ENCODE measurements at regions not wholly inside any gene's neighbourhood (a gene's known extent, or its start where the extent isn't known, plus 50 kb on each side); places are given as distances from the start of the nearest gene placed in this dataset.

GRCh38 chr4:26020083-26020668, 106.2 kb downstream of the SMIM20 start:
- peak; percentile 79 for DNase-seq (ENCODE audit: low read depth)

- peak; percentile 49 for DNase-seq (ENCODE audit: low read depth)
Observed at GRCh38 chr4:26020881-26021280, 106.9 kb downstream of the SMIM20 start.

- DNase-seq (ENCODE audit: low read depth), result peak; percentile 84
Observed at GRCh38 chr4:26021417-26022345, 107.7 kb downstream of the SMIM20 start.

- DNase-seq (ENCODE audit: low read depth), result peak; percentile 89
Observed at GRCh38 chr4:26022346-26023202, 108.6 kb downstream of the SMIM20 start.

GRCh38 chr4:26023203-26023972, 109.4 kb downstream of the SMIM20 start:
- peak; percentile 29 for DNase-seq (ENCODE audit: low read depth)

- DNase-seq (ENCODE audit: low read depth), result no peak
Observed at GRCh38 chr4:26024079-26024478, 110.1 kb downstream of the SMIM20 start.

- no peak for DNase-seq (ENCODE audit: low read depth)
Observed at GRCh38 chr4:26028133-26028792, 114.2 kb downstream of the SMIM20 start.

- DNase-seq (ENCODE audit: low read depth), result peak; percentile 69
Observed at GRCh38 chr4:26028793-26029567, 115.0 kb downstream of the SMIM20 start.

GRCh38 chr4:26029568-26030131, 115.6 kb downstream of the SMIM20 start:
- DNase-seq (ENCODE audit: low read depth), result no peak

GRCh38 chr4:26030260-26030667, 116.2 kb downstream of the SMIM20 start:
- no peak for DNase-seq (ENCODE audit: low read depth)

- no peak for DNase-seq (ENCODE audit: low read depth)
Observed at GRCh38 chr4:26030780-26031179, 116.8 kb downstream of the SMIM20 start.

- DNase-seq (ENCODE audit: low read depth), result no peak
Observed at GRCh38 chr4:26031704-26032103, 117.7 kb downstream of the SMIM20 start.

- peak; percentile 56 for DNase-seq (ENCODE audit: low read depth)
Observed at GRCh38 chr4:26032142-26032541, 118.1 kb downstream of the SMIM20 start.

GRCh38 chr4:26032630-26033317, 118.8 kb downstream of the SMIM20 start:
- peak; percentile 92 for DNase-seq (ENCODE audit: low read depth)

GRCh38 chr4:26033389-26033788, 119.4 kb downstream of the SMIM20 start:
- no peak for DNase-seq (ENCODE audit: low read depth)

GRCh38 chr4:26034849-26035248, 120.8 kb downstream of the SMIM20 start:
- no peak for DNase-seq (ENCODE audit: low read depth)

- no peak for DNase-seq (ENCODE audit: low read depth)
Observed at GRCh38 chr4:26035921-26036320, 121.9 kb downstream of the SMIM20 start.

GRCh38 chr4:26039639-26040359, 125.8 kb downstream of the SMIM20 start:
- peak; percentile 87 for DNase-seq (ENCODE audit: low read depth)

- DNase-seq (ENCODE audit: low read depth), result no peak
Observed at GRCh38 chr4:26044524-26044923, 130.5 kb downstream of the SMIM20 start.
